ENCODE measurements at regions not wholly inside any gene's neighbourhood (a gene's known extent, or its start where the extent isn't known, plus 50 kb on each side); places are given as distances from the start of the nearest gene placed in this dataset.
A peak's percentile ranks its signal among the peaks of the same experiment; 100 is the strongest.

GRCh38 chr19:31516756-31517155, 167.5 kb upstream of the TSHZ3 start:
- H3K9me3 ChIP-seq (ENCODE audit: insufficient read depth in 2 of 2, low read depth in 1 of 2, low read length in 1 of 2): no peaks in the 10 kb centered on the region
- H2BK12ac ChIP-seq (ENCODE audit: low read depth, low read length): no peak overlapping the region
- H3K4me3 ChIP-seq (ENCODE audit: extremely low read depth in 1 of 4, insufficient read depth in 2 of 4, low read depth in 3 of 4, low read length in 4 of 4): no peak overlapping the region
- H3K4me1 ChIP-seq (replicated peaks in 1 of 4; ENCODE audit: control insufficient read depth in 3 of 4, insufficient read depth in 4 of 4, low read length in 3 of 4): peaks cover 0 to 6% (median 0%) of the 10 kb centered on the region in 4 experiments; a peak in 3 of 7 replicates
- H3K56ac ChIP-seq (replicated peaks; ENCODE audit: insufficient read length, low read depth, low read length): no peak overlapping the region
- H4K5ac ChIP-seq (ENCODE audit: insufficient read length, low read depth, low read length): no peak overlapping the region
- no peaks in the 10 kb centered on the region for H3K79me2 ChIP-seq (ENCODE audit: control insufficient read depth in 1 of 2, insufficient read depth in 2 of 2, low read length in 2 of 2)
- DNase-seq (ENCODE audit: low read depth in 1 of 2, low spot score in 2 of 2): peak in 1 of 2 experiments; percentile 48
- no peaks in the 10 kb centered on the region for H3K36me3 ChIP-seq (ENCODE audit: control insufficient read depth in 2 of 4, insufficient read depth in 4 of 4, low read length in 3 of 4)
- FAIRE-seq: no peak
- no peak overlapping the region for H2BK120ac ChIP-seq (replicated peaks; ENCODE audit: low read depth, low read length)
- POLR2A ChIA-PET (ENCODE audit: partially characterized antibody): no interaction called here
- H2BK20ac ChIP-seq (ENCODE audit: low read length): no peak overlapping the region
- no peak overlapping the region for H3K4me2 ChIP-seq (ENCODE audit: insufficient read depth in 1 of 2, low read depth in 2 of 2, low read length in 2 of 2)
- no peak overlapping the region for H2AFZ ChIP-seq (ENCODE audit: low read length)
- no peak overlapping the region; the same call in none of the 2 replicates for H3K18ac ChIP-seq (ENCODE audit: extremely low read depth, low read length)
- 74% methylated on average over 9 of the region's 9 CpGs; no CpG with 5 or more reads in 1 of the 2 experiments for WGBS, 2 experiments (ENCODE audit: extremely low coverage in 1 of 2, insufficient coverage in 1 of 2, insufficient read length in 1 of 2, insufficient replicate concordance in 2 of 2, low coverage in 1 of 2, low lambda C conversion rate in 2 of 2, missing lambda C conversion rate in 1 of 2)
- no peak overlapping the region for H2AK5ac ChIP-seq (ENCODE audit: low read depth, low read length)
- no peaks in the 10 kb centered on the region for H3K23me2 ChIP-seq (ENCODE audit: low read depth, low read length)
- no peak overlapping the region for H3K23ac ChIP-seq (ENCODE audit: insufficient read length)
- H2BK5ac ChIP-seq (ENCODE audit: low read depth, low read length): no peak overlapping the region
- H3K27ac ChIP-seq (ENCODE audit: low read depth, low read length): no peak overlapping the region
- H4K91ac ChIP-seq (replicated peaks; ENCODE audit: insufficient read length, low read length): no peak overlapping the region
- no peak overlapping the region for H3K4ac ChIP-seq (replicated peaks; ENCODE audit: insufficient read length, low read depth, low read length)
- no peak overlapping the region for H4K8ac ChIP-seq (ENCODE audit: extremely low read depth, insufficient read depth, low read length)
- CTCF ChIA-PET (ENCODE audit: partially characterized antibody): no interaction called here
- no peak overlapping the region for H3K9ac ChIP-seq (replicated peaks in 1 of 4; ENCODE audit: extremely low read depth in 1 of 4, low read depth in 3 of 4, low read length in 3 of 4)
- H3K27me3 ChIP-seq (replicated peaks in 1 of 4; ENCODE audit: control insufficient read depth in 3 of 4, extremely low read depth in 1 of 4, insufficient read depth in 3 of 4, low read length in 3 of 4): no peaks in the 10 kb centered on the region
- no peaks in the 10 kb centered on the region for H3K79me1 ChIP-seq (ENCODE audit: low read depth, low read length)
- no peak overlapping the region for H2BK15ac ChIP-seq (ENCODE audit: low read length)
- H4K20me1 ChIP-seq (replicated peaks in 1 of 2; ENCODE audit: control insufficient read depth in 1 of 2, insufficient read depth in 2 of 2, low read length in 2 of 2): no peaks in the 10 kb centered on the region
- no peak overlapping the region for H3K14ac ChIP-seq (ENCODE audit: insufficient read length)
- no peak for TF ChIP-seq MAX (IDR thresholded peaks at IDR 0.05)
- no peak for TF ChIP-seq CTBP2 (IDR thresholded peaks at IDR 0.05; ENCODE audit: borderline replicate concordance, insufficient read depth, insufficient read length, low read length)
- no peak for TF ChIP-seq USF2 (IDR thresholded peaks at IDR 0.05; ENCODE audit: low read length)
- TF ChIP-seq RBBP5 (IDR thresholded peaks at IDR 0.05; ENCODE audit: borderline replicate concordance, low read depth, low read length): no peak
- no peak for TF ChIP-seq SIX5 (IDR thresholded peaks at IDR 0.05; ENCODE audit: low read depth, low read length)
- no peak for TF ChIP-seq BACH1 (IDR thresholded peaks at IDR 0.05; ENCODE audit: low read length)
- TF ChIP-seq POLR2AphosphoS5 (IDR thresholded peaks at IDR 0.05; ENCODE audit: low read depth, low read length): no peak
- TF ChIP-seq NANOG (IDR thresholded peaks at IDR 0.05; ENCODE audit: insufficient read depth, low read depth, low read length, poor library complexity, severe bottlenecking): no peak
- no peak for TF ChIP-seq RNF2 (IDR thresholded peaks at IDR 0.05; ENCODE audit: borderline replicate concordance, low read depth, low read length, missing control alignments, poor library complexity, severe bottlenecking)
- TF ChIP-seq SRF (IDR thresholded peaks at IDR 0.05; ENCODE audit: low read depth, low read length): no peak
- TF ChIP-seq KDM4A (IDR thresholded peaks at IDR 0.05; ENCODE audit: low read depth, low read length, severe bottlenecking): no peak
- TF ChIP-seq SAP30 (IDR thresholded peaks at IDR 0.05; ENCODE audit: insufficient read depth, insufficient replicate concordance, low read length): no peak
